ENCODE measurements at regions not wholly inside any gene's neighbourhood (a gene's known extent, or its start where the extent isn't known, plus 50 kb on each side); places are given as distances from the start of the nearest gene placed in this dataset.
"Not testable (repeated sequence)": the region's sequence is repeated elsewhere in the genome, so short reads cannot be mapped to it uniquely, and the experiment has no call there.

GRCh38 chr4:152052451-152053057 is 291.7 kb upstream of the GATB start:
- DNase-seq: no peak

- not testable (repeated sequence) for DNase-seq
Observed at GRCh38 chr4:152051332-152051731, 290.5 kb upstream of the GATB start.

GRCh38 chr4:152050106-152050505 is 289.3 kb upstream of the GATB start:
- DNase-seq: no peak

GRCh38 chr4:152047451-152047850 is 286.6 kb upstream of the GATB start:
- DNase-seq: no peak

- DNase-seq: peak; percentile 68
Observed at GRCh38 chr4:152045807-152046571, 285.2 kb upstream of the GATB start.

- DNase-seq: no peak
Observed at GRCh38 chr4:152045449-152045806, 284.6 kb upstream of the GATB start.

- DNase-seq: no peak
Observed at GRCh38 chr4:152044331-152045036, 283.7 kb upstream of the GATB start.

- DNase-seq: no peak
Observed at GRCh38 chr4:152041295-152041694, 280.5 kb upstream of the GATB start.

GRCh38 chr4:152039691-152040090 is 278.9 kb upstream of the GATB start:
- no peak for DNase-seq

- DNase-seq: no peak
Observed at GRCh38 chr4:152039023-152039481, 278.2 kb upstream of the GATB start.

- DNase-seq: no peak
Observed at GRCh38 chr4:152038238-152038637, 277.4 kb upstream of the GATB start.

GRCh38 chr4:152037435-152037834 is 276.6 kb upstream of the GATB start:
- no peak for DNase-seq

GRCh38 chr4:152033621-152034020 is 272.8 kb upstream of the GATB start:
- DNase-seq: no peak

GRCh38 chr4:152032722-152033131 is 271.9 kb upstream of the GATB start:
- DNase-seq: no peak

- DNase-seq: no peak
Observed at GRCh38 chr4:152029631-152030030, 268.8 kb upstream of the GATB start.

- no peak for DNase-seq
Observed at GRCh38 chr4:152028131-152028530, 267.3 kb upstream of the GATB start.

- no peak for DNase-seq
Observed at GRCh38 chr4:152024881-152025280, 264.1 kb upstream of the GATB start.

GRCh38 chr4:152023674-152024073 is 262.9 kb upstream of the GATB start:
- no peak for DNase-seq

- no peak for DNase-seq
Observed at GRCh38 chr4:152022543-152022942, 261.7 kb upstream of the GATB start.

- no peak for DNase-seq
Observed at GRCh38 chr4:152021788-152022438, 261.1 kb upstream of the GATB start.

GRCh38 chr4:152020073-152020472 is 259.3 kb upstream of the GATB start:
- DNase-seq: no peak

- DNase-seq: no peak
Observed at GRCh38 chr4:152016303-152016620, 255.5 kb upstream of the GATB start.

- no peak for DNase-seq
Observed at GRCh38 chr4:152015597-152016302, 254.9 kb upstream of the GATB start.
